Testis (tissue), 2 donors: ENCODE measurements at regions not wholly inside any gene's neighbourhood (a gene's known extent, or its start where the extent isn't known, plus 50 kb on each side); places are given as distances from the start of the nearest gene placed in this dataset.

Experiments used
- POLR2A ChIP-seq: fragments of 450-650 bp; IDR thresholded peaks from one replicate; pipeline ENCODE4 v1.6.1; 2017; ENCODE audit warnings: antibody characterized with exemption, mild to moderate bottlenecking, moderate library complexity
- TF ChIP-seq, protein P1 (sequence below), 3 experiments: fragments of 450-650 bp in 2 of 3; fragments of 200-600 bp in 1 of 3; sonication (generic) in 1 of 3; IDR thresholded peaks; one replicate each; pipeline ENCODE4 v1.5.1; 2016 to 2019; ENCODE audit warnings: antibody characterized with exemption in 3 of 3, mild to moderate bottlenecking in 2 of 3, moderate library complexity in 1 of 3

DNA sequence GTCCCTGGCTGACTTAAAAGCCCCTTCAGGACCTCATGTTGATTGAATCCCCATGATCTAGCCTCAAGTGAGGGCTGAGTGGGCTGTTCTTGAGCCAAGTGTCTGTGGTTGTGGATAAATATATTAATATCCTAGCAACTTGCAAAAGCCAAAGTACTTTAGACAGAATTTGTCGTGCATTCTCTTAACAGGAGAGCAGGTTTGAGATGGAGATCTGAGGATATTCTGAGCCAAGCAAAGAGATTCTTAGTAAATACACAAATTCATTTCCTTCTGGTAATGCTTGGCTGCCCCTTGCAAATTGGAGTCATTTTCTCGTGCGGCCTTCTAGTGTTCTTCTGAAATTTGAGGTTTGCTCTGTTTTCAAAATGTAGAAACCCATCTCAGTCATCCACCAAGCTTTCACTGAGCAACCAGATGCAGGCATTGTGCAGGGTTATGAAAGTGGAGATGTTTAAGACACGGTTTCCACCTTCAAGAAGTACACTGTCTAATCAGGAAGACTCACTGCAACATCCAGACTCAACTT, 242.1 kb upstream of the JUN start:
- TF ChIP-seq, protein P1, sequence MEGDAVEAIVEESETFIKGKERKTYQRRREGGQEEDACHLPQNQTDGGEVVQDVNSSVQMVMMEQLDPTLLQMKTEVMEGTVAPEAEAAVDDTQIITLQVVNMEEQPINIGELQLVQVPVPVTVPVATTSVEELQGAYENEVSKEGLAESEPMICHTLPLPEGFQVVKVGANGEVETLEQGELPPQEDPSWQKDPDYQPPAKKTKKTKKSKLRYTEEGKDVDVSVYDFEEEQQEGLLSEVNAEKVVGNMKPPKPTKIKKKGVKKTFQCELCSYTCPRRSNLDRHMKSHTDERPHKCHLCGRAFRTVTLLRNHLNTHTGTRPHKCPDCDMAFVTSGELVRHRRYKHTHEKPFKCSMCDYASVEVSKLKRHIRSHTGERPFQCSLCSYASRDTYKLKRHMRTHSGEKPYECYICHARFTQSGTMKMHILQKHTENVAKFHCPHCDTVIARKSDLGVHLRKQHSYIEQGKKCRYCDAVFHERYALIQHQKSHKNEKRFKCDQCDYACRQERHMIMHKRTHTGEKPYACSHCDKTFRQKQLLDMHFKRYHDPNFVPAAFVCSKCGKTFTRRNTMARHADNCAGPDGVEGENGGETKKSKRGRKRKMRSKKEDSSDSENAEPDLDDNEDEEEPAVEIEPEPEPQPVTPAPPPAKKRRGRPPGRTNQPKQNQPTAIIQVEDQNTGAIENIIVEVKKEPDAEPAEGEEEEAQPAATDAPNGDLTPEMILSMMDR (IDR thresholded peaks at IDR 0.05) = no peak
- no peak for TF ChIP-seq POLR2A
